GM12874 (cell line): ENCODE measurements at regions not wholly inside any gene's neighbourhood (a gene's known extent, or its start where the extent isn't known, plus 50 kb on each side); places are given as distances from the start of the nearest gene placed in this dataset.

ENCODE experiments used
- CTCF ChIP-seq: IDR thresholded peaks from 2 replicates; pipeline ENCODE4 v1.5.1; 2011; ENCODE audit warnings: low read depth, mild to moderate bottlenecking, control low read depth, low read length, moderate library complexity; ENCODE audit not compliant: insufficient read depth

- TF ChIP-seq CTCF = no peak
These were observed 159.5 kb upstream of the ZNF516 start for GRCh38 chr18:76654577-76654976.

GRCh38 chr18:76647322-76647721 is 152.3 kb upstream of the ZNF516 start:
- no peak for TF ChIP-seq CTCF

- TF ChIP-seq CTCF = no peak
These were observed 149.5 kb upstream of the ZNF516 start for GRCh38 chr18:76644580-76644979.

- no peak for TF ChIP-seq CTCF
These were observed 149.0 kb upstream of the ZNF516 start for GRCh38 chr18:76643996-76644395.

- no peak for TF ChIP-seq CTCF
These were observed 148.2 kb upstream of the ZNF516 start for GRCh38 chr18:76643199-76643598.

GRCh38 chr18:76640438-76640837 is 145.4 kb upstream of the ZNF516 start:
- TF ChIP-seq CTCF = no peak

GRCh38 chr18:76634564-76634963 is 139.5 kb upstream of the ZNF516 start:
- no peak for TF ChIP-seq CTCF
